NCI-H460 (cell line): ENCODE measurements at regions not wholly inside any gene's neighbourhood (a gene's known extent, or its start where the extent isn't known, plus 50 kb on each side); places are given as distances from the start of the nearest gene placed in this dataset.

Experiments used
- DNase-seq: peaks from one replicate; pipeline ENCODE4 v3.0.0-alpha.2; 2016; ENCODE audit warnings: low read depth; ENCODE audit errors: extremely low read depth

- no peak for DNase-seq
These were observed 492.5 kb upstream of the TGFBR2 start for GRCh38 chr3:30113906-30114305.

DNA sequence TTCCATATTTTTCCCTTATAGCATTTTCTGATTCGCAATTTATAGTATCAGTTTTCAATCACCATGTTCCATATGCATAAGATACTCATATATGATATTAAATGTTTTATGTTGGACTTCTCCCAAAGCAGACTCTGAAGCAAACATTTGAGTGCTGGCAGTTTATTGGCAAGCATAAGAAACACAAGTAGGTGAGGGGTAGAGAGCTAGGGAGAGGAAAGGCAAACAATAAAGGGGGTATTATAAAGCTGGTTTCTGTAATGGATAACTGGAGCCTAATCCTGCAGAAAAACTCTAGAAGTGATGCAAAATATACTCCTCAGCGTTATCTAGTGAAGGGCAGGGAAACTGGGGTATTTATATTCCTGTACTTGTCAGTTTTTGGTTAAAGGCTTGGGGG, 491.5 kb upstream of the TGFBR2 start:
- DNase-seq: no peak

GRCh38 chr3:30122359-30122758, 484.0 kb upstream of the TGFBR2 start:
- DNase-seq: no peak

DNA sequence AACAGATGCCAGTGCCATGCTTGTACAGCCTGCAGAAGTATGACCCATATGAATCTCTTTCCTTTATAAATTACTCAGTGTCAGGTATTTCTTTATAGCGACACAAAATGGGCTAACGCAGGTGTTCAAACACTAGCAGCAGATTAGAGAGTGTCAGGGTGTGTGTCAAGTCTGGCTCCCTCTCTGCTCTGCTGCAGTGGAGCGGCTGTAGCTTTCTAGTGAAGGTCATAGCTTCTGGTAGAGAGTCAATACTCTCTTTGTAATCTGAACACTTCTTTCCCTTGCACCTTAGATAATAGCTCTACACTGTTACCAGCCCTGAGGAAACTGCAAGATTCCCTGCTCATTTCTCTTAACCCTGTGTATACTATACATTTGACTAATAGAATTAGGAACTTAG, 483.2 kb upstream of the TGFBR2 start:
- no peak for DNase-seq

GRCh38 chr3:30123755-30124154, 482.6 kb upstream of the TGFBR2 start:
- no peak for DNase-seq

- DNase-seq: no peak
These were observed 481.7 kb upstream of the TGFBR2 start for GRCh38 chr3:30124435-30125370.

DNA sequence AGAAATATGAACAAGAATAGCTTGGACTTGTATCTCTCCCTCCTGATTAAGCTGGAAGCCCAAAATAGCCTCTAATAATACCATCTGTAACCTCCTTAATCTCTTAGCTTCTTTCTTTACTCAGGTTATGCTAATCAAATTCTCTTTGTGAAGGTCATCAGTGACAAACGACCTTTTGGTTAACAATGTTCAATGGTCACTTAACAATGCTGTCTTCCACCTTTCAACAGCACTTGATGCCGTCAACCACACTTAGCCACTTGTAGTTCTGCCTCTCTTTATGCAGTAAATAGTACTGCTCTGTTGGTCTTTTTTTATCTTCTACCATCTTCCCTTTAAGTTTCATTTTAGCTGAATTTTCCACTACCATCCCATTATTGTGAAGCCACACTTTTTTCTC, 476.6 kb upstream of the TGFBR2 start:
- DNase-seq: no peak

- DNase-seq: no peak
These were observed 476.0 kb upstream of the TGFBR2 start for GRCh38 chr3:30130391-30130790.

- no peak for DNase-seq
These were observed 475.2 kb upstream of the TGFBR2 start for GRCh38 chr3:30131191-30131590.

DNA sequence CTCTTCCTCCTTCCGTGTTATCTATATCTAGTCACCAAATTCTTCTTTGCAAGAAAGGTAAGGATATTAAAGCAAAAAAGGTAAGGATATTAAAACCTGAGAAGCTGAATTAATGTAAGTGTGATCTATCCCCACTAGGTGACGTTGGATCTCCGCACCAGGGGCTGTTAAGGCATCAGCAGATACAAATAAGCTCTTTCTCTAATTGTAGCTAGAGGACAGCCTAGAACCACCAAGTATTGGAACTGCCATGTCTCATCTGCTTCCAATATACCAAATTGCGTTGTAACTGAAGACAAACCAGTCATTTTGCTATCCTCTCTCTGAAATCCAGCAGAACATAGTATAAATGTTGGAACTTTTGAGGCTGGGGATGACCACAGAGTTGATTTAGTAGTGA, 471.2 kb upstream of the TGFBR2 start:
- DNase-seq: no peak

DNA sequence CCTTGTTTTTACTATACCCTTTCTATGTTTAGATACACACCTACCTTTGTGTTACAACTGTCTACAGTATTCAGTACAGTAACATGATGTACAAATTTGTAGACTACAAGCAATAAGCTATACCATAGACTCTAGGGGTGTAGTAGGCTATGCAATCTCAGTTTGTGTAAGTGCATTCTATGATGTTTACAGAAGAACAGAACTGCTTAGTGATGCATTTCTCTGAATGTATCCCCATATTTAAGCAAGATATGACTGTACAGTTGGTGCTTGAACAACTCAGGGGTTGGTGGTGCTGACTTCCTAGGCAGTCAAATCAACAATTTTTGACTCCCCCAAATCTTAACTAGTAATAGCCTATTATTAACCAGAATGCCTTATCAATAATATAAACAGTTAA, 467.1 kb upstream of the TGFBR2 start:
- DNase-seq: no peak

GRCh38 chr3:30140356-30141075, 465.9 kb upstream of the TGFBR2 start:
- DNase-seq: no peak

DNA sequence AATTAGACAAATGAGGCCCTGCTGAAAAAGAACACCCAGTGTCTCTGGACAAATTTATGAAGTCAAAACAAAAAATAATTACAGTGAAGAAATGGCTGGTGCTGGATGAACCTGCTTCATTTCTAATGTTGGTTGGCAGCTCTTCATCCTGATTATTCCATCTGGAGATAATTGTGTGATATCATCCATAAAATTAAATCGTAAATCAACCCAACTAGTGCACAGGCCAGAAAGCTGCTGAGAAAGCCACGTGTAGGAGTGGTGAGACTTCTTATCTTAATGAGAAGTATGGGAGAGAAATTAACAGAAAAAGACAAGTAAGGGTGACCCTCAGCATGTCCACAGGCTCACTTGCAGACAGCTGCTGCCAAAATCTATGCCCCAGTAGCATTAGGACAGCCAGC, 465.2 kb upstream of the TGFBR2 start:
- no peak for DNase-seq

DNA sequence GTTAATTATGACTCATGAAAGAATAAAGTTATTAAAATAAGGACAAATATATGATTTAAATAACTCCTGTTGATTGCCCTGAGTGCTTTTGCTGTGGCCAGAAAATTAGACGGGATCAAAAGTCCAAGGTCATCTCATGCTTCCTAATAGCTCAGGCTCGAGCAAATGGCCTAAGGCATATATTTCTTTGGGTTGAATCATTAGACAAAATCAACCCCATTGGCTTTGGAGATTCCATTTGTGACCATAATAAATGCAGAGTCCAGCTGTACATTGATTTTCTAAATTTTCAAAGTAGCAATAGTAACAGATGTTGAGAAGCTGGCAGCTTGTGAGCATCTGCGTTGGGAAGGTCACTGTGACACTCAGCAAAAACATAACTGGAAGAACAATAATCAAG, 464.5 kb upstream of the TGFBR2 start:
- no peak for DNase-seq

DNA sequence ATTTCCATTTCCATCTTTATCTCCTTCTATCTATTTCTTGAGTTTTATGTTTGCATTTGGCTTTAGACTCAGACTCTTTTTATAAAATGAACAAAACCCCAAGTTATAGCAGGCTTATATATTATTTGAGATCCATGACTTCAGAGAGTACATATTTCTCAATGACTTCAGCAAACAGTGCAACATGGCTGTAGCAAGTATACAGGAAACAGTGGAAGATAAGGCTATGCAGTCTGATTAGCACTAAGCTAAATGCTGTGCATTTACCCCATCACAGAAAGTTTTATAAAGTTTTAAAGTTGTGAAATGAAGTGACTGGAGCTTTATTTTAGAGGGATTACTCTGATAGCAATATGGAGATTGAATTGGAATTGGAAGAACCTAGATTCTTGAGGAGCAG, 463.5 kb upstream of the TGFBR2 start:
- DNase-seq: no peak

DNA sequence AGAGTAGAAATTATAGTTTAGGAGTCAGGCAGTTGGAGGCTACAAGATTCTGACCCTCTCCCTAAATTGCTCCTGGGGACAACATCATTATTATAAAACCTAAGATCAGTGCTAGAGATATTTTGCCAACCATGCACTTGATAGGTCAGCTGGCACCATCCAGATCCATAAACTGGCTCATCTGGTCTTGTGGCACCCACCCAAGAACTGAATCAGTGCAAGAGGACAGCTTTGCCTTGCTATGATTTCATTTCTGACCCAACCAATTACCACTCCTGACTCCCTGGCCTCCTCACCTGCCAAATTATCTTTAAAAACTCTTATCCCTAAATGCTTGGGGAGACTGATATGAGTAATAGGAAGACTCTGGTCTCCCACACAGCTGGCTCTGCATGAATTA, 461.1 kb upstream of the TGFBR2 start:
- DNase-seq: no peak

- no peak for DNase-seq
These were observed 459.4 kb upstream of the TGFBR2 start for GRCh38 chr3:30146978-30147377.

DNA sequence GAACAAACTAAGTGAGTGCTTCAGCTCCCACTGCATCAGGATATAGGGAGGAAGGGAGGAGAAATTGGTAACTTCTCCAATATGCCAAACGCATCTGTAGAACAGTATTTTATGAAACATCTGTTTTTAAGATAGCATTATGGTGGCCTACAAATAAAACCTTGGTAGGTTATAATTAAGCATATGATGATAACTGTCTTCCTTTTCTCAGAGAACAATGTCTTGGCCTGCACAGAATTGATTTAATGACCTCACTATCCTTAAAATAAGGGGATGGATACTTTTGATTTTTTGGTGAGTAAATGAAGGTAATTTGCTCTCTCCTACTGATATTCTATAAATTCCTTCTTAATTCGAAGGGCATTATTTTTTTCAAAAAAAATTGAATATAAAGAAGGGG, 451.5 kb upstream of the TGFBR2 start:
- no peak for DNase-seq

DNA sequence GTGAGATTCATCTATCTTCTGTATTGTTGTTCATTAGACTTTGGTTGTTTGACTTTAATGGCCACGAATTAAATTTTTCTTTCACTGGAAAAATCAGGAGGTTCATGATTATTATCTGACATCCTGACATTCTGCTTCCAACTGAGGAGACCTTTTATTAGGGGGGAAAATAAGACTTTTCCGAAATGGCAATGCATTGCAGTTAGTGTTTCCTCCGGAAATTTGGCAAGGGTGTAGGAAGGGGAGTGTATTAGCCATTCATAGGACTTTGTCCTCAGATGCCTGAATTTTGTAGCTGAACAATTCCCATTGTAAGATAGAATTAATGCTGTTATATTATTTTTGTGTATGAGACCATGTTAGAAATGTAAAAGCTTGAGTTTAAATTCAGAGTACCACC, 450.6 kb upstream of the TGFBR2 start:
- no peak for DNase-seq

DNA sequence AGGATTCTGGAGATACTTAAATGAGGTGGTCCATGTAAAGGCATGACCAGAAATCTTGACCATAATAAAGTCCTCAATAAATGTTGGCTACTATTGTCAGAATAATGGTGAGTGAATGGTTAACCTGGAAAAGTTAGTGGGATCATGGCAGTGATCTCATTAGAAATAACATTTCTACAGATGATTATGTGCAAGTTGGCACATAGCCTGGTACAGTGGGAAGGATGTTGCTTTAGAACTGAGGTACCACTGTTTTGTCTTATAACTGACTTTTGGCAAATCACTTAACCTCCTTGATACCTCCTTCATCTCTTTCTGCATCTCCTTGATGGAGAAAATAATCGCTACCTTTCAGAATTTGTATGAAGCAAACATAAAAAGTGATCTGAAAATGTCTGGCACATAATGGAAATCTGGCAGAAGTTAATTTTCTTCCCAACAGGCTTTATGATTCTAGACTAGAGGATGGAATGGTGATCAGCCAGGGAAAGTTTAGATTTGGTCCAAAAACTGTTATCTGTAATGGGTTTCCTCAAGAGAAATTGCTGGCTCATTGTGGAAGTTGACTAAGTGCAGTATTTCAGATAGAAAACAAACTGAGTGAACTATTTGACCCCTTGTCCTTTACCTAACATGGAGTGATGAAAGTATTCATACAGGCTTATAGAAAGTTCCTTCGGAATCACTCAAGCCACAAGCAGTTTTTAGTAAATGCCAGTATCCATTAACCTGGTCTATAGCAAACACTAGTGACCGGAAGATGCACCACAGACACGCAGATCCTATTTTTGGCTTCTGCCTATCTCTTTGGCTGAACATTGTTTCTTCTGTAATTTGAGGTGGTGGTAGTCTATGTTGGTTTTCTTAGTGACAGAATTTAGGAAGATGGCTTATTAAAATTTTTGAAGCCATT, 449.6 kb upstream of the TGFBR2 start:
- no peak for DNase-seq

GRCh38 chr3:30161375-30161774, 445.0 kb upstream of the TGFBR2 start:
- DNase-seq: no peak
